Activated T-helper 1 cell treated with Interleukin-2 at 50 U/mL for 16 hours (primary cell): ENCODE measurements at regions not wholly inside any gene's neighbourhood (a gene's known extent, or its start where the extent isn't known, plus 50 kb on each side); places are given as distances from the start of the nearest gene placed in this dataset.
"Not testable (repeated sequence)": the region's sequence is repeated elsewhere in the genome, so short reads cannot be mapped to it uniquely, and the experiment has no call there.

Experiments used
- DNase-seq: peaks from one replicate; pipeline ENCODE4 v3.0.0-alpha.2; 2020; ENCODE audit warnings: low read depth

DNA sequence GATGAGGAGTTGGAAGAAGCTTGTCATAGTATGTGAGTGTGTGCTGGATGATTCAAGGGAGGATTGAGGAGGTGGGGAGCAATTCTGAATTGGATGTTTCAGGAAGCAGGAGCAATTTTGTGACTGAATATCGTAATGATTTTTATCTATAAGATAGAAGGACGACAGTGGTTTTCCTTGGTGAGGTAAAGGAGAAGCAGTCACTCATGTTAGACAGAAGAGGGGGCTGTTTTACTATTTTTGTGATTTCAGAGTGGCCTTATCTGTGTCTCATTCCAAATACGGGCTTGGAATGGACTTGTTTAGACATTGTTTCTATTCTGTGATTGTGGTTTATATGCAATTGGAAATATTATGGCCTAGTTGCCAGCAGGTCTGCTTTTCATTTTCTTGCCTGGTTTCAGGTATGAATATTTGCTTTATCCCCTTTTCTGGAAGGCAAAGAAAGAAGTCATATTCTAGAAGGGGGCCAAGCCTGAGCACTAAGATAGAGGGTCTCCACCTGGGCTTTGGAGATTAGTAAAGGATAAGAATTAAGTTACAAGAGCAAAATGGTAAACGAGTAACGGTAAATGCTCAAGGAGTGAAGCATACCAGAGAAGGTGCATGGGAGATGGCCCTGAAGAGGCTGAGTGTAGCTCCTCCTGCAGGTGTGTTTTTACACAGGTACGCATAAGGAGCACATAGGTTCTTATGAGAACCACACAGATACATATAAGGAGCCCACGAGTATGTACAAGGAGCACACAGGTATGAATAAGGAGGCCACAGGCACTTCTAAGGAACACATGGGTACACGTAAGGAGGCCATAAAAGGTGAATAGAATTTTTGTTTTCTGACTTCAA is 124.6 kb upstream of the KCNAB1 start:
- DNase-seq, result no peak

DNA sequence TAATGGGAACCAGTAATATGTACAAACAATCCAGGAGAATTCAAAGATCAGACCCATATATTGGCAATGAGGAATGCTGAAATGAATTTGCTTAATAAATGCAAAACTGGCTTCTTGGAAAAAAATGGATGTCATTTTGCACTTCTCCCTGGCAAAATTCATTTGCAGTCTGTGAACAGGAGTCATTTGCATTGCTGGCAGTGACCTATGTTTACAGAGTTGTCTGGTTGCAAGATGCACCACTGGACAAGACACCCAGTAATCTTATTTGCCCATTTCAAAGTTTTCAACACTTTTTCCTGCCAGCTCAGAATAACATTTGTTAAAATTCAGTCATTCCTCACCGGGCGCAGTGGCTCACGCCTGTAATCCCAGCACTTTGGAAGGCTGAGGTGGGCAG is 123.5 kb upstream of the KCNAB1 start:
- DNase-seq, result no peak

DNA sequence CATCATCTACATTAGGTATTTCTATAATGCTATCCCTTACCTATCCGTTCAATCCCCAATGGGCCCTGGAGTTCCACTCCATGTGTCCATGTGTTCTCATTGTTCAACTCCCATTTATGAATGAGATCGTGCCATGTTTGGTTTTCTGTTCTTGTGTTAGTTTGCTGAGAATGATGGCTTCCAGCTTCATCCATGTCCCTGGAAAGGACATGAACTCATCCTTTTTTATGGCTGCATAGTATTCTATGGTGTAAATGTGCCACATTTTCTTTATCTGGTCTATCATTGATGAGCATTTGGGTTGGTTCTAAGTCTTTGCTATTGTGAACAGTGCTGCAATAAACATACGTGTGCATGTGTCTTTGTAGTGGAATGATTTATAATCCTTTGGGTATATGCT is 122.2 kb upstream of the KCNAB1 start:
- DNase-seq, result not testable (repeated sequence)

DNA sequence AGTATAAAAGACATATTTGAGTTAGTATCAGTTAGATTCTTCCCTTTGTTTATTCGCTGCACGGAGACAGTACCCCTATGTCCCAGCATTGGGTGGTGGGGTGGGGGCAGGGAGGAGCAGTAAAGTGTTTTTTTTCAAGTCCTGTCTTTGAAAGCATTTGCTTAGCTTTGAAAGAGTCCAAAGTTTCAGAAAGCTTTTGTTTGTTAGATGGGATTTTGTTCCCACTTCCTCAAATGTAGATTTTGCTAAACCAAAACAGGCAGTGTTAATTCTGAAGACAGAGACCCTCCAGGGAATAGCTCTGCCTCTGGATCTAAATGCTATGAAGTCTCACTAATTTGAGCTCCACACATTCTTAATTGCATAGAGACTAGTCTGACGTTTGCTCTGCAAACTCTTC is 114.6 kb upstream of the KCNAB1 start:
- no peak for DNase-seq

DNA sequence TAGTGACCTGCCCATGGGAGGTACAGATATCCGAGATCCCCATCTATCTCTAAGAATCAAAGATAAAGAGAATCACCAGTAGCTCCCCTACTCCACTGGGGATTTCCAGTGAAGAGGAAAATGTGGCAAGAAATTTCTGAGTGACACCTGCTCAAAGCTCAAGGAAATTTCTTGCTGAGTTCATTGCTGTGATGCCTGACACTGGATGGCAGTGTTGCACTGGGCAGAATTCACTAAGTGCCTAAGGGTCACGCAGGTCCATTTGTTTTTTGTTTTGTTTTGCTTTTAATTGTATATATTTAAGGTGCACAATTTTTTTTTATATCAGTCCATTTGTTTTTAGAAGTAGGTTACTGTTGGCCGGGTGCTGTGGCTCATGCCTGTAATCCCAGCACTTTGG is 109.5 kb upstream of the KCNAB1 start:
- DNase-seq, result no peak

DNA sequence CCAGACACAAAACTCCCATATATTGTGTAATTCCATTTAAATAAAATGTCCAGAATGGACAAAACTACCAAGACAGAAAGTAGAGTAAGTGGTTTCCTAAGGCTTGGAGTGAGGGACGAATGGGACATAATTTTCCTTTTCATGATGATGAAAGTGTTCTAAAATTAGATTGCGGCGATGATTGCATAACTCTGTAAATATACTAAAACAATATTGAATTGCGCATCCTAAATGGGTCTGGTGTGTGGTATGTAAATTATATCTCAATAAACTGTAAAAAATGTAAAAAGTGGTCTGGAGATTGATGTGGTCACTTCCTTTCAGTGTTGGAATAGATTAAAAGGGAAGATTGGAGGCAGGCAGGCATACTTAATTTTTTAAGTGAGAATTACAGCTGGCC is 105.9 kb upstream of the KCNAB1 start:
- no peak for DNase-seq

DNA sequence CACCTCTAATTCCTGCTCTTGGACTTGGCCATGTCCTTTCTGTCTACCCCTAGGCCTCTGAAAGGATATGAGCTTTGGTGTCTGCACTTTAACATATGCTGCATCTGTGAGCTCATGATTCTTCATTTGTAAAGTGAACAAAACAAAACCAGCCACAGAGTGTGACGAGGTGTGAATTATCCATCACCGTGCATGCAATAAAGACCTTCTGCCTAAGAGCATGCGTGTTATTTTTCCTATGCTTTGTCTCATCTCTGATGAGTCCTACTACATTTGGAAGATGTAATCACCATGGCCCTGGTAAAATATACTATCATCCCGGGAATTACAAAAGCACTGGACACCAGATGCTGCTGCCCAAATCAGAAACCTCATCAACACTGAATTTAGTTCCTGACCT is 103.5 kb upstream of the KCNAB1 start:
- no peak for DNase-seq

DNA sequence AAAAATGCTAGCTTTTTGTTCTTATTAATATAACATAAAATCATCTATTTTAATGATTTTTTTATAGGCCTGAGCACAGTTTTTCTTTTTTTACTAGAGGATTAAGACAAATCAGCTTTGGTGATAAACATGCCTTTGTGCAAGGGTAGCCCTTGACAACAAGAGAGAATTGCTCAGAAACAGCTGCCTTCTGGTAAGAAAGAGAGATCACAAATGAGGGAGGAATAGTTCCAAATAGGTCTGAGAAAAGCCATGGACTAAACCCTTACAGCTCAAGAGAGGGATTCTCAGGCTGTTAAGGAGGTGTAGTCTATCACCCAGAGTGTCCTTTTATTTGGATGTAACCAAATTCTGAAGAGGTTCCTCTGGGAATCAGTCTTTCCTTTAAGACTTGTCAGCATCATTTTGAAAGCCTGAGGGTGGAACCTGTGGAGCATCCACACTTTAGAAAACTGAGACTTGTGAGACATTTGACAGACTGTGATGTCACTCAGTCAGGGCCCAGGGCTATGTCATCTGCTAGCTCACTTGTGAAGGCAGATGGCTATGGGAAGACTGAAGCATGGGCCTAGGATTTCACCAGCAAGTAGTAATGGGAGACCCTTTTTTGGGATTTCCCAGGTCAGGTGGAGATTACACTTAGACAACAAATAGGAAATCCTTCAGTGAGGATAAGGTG is 102.9 kb upstream of the KCNAB1 start:
- no peak for DNase-seq

DNA sequence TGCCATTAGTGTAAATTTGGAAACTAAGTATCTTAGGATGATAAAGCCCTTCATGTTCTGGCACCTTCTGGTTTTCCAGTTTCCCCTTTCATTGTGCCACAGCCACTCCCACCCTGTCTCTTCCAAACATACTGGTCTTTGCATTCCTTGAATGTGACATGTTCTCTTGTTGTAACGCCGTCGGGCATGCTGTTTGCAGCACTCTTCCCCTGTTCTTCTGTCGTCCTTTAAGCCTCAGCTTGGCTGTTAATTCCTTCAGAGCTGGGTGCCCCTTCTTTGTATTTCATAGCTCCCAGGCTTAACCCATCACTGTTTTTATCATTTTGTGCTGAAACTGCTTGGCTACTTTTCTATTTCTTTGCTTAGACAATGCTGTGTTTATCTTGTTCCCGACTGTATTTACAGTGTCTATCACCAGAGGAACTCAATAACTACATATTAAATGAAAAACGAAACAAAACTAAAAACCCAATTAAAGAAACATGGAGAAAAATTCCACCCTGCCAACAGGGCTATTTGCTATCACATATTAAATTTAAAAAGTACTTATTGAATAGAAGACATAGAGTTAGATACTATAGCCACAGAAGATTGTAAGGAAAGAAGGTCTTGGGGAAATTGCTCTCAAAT is 95.4 kb upstream of the KCNAB1 start:
- DNase-seq, result no peak

DNA sequence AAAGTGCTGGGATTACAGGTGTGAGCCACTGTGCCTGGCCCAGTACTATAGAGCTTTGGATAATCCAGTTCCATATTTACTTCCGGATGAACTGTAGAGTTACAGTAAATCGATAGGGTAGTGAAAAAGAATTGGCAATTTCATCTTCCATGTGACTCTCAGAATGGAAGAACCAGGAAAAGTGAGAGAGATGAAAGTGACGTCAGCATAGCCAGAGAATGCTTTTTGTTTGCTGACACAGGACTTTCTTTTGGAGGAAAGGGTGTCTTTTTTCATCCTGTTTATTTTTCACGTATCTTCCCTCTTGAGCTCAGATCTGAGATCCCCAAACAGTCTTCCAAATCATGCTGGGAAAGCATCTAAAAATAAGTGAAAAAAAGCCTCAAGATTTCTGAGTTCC is 91.2 kb upstream of the KCNAB1 start:
- DNase-seq, result no peak

DNA sequence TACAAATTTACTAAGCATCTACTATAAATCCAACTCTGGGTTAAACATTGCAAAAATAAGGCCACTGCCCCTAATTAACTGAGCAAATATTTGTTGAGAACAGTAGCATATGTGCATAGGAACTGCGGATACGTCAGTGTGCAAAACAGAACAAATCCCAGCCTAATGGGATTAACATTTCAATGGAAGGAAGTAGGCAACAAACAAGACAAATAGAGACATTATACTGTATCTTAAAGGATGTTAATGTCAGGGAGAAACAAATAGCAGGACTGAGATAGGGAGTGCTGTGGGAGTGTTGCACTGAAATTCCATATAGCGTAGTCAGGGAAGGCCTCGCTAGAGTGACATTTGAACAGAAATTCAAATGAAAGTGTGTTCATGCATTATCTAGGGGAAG is 89.7 kb upstream of the KCNAB1 start:
- DNase-seq, result no peak

DNA sequence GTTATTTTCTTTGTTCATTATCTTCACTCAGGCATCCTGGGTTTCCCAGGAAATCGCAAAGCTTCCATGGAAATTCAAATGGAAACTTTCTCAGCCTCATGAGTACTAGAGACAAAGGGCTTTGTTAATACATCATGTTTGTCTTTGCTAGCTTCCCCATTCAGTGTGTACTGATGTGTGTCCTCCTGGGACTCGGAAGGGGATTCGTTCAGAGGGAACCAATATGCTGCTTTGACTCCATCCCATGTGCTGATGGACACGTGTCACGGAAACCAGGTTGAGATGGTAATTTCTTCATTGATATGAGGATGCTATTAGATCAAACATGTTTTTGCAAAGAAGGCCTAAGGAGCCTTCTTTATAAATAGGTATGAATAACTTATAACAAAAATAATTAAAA is 87.0 kb upstream of the KCNAB1 start:
- DNase-seq, result no peak

DNA sequence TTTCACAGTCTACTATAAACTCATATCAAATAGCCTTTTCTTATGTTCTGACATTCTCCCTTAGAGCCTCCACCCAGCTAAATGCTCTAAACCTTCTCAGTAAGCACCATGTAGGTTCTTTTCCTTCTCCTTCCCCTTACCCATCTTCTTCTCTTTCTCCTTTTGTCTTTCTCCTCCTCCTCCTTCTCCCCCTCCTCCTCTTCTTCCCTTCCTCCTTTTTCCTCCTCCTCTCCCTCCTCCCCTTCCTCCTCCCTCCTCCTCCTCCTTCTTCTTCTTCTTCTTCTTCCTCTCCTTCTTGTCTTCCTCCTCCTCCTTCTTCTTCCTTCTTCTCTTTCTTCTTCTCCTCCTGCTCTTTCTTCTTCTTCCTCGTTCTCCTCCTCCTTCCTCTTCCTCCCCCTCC is 85.2 kb upstream of the KCNAB1 start:
- no peak for DNase-seq

DNA sequence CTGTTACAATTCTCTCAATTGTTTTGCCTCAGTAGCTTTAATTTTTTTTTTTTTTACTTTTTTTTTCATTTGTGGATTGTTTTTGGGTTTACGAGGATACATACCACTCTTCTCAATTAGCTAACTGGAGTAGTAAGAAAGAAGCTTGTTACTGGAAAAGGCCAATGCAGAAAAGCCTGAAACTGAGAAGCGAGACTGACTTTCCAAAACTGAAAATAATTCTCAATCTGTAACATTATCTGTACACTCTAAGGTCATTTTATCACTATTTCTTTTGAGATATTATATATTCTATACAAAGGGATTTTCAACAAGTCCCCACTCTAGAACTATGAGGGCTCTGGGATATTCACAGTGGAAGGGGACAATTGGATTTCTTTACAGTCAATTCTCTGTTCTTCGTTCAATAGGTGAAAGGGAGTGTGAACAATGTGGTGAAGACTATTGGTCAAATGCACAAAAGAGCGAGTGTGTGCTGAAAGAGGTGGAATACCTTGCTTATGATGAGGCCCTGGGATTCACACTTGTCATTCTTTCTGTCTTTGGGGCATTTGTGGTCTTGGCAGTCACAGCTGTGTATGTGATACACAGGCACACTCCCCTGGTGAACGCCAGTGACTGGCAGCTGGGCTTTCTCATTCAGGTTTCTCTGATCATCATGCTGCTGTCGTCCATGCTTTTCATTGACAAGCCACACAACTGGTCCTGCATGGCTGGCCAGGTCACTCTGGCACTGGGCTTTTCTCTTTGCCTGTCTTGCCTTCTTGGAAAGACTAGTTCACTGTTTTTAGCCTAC is 83.9 kb upstream of the KCNAB1 start:
- DNase-seq, result no peak

DNA sequence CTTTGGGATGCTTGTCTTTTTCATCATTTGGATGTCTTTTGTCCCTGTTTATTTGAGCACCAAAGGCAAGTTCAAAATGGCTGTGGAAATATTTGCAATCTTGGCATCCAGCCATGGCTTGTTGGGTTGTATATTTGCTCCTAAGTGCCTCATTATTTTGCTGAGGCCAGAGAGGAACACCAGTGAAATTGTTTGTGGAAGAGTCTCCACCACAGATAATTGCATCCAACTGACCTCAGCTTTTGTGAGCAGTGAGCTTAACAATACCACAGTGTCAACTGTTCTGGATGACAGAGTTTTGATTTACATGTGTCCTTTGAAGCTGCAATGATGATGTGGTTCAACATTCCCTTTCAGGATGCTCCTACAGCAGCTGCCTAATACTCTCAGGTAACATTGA is 83.0 kb upstream of the KCNAB1 start:
- no peak for DNase-seq

DNA sequence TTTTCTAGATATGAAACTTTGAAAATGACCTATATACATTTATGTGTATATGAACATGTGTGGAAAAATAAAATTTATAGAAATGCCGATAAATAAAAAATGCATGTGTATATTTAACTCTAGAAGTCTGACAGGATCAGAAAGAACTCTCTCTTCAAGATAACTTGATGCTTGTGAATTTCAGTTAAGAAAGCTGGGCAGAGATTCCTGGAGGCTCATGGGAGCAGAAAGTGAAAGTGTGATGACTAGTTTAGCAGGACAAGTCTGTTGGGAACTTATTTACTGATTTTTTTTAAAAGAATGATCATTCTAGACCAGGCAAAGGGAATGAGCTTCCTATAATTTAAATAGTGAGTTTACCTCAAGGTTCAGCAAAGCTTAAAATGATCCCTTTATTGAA is 81.5 kb upstream of the KCNAB1 start:
- DNase-seq, result no peak

DNA sequence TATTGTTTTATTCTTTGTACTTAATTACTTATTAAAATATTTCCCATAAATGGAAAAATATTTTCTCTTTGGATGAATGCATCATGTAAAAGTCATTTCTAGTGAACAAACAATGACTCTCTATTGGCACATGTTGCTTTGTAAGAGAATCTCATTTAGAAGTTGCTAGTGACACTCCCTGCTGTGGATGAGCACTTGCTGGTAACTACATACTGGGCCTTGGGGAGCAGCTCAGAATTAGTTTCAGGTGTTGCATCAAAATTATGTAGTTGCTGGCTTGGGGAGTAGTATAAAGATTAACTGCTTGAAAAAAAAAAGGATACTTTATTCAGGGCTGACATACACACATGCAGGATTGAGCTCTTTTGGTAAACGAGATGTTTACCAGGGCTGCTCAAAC is 80.3 kb upstream of the KCNAB1 start:
- DNase-seq, result no peak

DNA sequence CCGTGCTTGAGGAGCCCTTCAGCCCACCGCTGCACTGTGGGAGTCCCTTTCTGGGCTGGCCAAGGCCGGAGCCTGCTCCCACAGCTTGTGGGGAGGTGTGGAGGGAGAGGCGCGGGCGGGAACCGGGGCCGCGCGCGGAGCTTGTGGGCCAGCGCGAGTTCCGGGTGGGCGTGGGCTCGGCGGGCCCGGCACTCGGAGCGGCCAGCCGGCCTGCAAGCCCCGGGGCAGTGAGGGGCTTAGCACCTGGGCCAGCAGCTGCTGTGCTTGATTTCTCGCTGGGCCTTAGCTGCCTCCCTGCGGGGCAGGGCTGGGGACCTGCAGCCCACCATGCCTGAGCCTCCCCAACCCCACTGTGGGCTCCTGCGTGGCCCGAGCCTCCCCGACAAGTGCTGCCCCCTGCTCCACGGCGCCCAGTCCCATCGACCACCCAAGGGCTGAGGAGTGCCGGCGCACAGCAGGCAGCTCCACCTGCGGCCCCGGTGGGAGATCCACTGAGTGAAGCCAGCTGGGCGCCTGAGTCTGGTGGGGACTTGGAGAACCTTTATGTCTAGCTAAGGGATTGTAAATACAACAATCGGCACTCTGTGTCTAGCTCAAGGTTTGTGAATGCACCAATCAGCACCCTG is 79.0 kb upstream of the KCNAB1 start:
- not testable (repeated sequence) for DNase-seq

DNA sequence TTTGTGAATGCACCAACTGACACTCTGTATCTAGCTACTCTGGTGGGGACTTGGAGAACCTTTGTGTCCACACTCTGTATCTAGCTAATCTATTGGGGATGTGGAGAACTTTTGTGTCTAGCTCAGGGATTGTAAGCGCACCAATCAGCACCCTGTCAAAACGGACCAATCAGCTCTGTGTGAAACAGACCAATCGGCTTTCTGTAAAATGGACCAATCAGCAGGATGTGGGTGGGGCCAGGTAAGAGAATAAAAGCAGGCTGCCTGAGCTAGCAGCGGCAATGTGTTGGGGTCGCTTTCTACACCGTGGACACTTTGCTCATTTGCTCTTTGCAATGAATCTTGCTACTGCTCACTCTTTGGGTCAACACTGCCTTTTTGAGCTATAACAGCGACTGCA is 78.5 kb upstream of the KCNAB1 start:
- DNase-seq, result not testable (repeated sequence)

DNA sequence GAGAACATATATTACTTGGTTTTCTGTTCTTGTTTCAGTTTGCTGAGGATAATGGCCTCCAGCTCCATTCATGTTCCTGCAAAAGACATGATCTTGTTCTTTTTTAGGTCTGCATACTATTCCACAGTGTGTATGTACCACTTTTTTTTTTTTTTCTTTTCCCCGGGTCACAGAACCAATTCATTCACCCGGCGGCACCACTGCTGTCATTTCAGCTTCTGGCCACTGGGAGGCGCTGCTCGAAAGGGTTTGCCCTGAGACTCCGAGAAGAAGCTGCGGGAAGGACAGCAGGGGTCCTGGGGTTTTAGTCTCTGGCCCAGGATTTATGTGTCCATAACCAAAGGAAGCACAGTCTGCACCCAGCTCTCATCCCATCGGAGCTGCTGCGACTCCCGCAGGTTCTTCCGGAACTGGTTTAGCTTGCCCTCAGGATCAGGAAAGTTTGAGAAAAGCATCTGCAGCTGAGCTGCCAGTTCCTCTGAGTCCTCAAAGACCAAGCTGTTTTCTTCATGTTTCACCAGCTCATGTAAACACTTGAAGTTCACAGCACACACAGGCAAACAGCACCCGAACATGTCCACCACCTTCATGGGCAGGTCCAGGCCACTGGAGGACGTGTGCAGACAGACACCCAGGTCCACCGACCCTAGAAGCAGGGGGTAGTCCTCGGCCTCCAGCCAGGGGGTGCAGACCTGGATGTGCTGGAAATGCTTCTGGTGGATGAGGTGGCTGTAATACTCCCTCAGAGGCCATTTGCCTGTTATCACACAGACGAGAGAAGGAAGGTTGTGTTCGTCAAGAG is 76.3 kb upstream of the KCNAB1 start:
- peak; percentile 23 for DNase-seq

DNA sequence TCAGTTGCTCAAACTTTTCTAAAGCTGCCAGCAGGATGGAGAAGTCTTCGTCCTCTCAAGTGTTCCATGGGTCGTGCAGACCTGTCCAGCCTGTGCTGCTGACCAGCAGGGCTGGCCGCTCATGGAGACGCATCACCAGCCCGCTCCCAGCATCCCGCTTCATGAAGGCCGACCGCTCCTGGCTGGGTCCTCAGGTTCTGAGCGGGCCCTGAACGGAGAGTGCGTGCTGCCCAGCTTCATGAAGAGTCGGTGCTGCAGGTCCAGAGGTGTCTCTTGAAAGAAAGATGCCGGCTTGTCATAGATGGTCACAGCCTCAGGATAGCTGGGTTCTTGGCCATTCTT is 75.8 kb upstream of the KCNAB1 start:
- DNase-seq, result no peak
